GM12873 (cell line): ENCODE measurements at regions not wholly inside any gene's neighbourhood (a gene's known extent, or its start where the extent isn't known, plus 50 kb on each side); places are given as distances from the start of the nearest gene placed in this dataset.

Experiments used
- TF ChIP-seq, protein P1 (sequence below): IDR thresholded peaks from 2 replicates; pipeline ENCODE4 v1.5.1; 2012; ENCODE audit warnings: low read depth, mild to moderate bottlenecking, moderate library complexity, low read length, control low read depth; ENCODE audit not compliant: insufficient read depth; ENCODE audit errors: missing control alignments

GRCh38 chr20:63118303-63119120 is 97.4 kb downstream of the YTHDF1 start:
- TF ChIP-seq, protein P1, sequence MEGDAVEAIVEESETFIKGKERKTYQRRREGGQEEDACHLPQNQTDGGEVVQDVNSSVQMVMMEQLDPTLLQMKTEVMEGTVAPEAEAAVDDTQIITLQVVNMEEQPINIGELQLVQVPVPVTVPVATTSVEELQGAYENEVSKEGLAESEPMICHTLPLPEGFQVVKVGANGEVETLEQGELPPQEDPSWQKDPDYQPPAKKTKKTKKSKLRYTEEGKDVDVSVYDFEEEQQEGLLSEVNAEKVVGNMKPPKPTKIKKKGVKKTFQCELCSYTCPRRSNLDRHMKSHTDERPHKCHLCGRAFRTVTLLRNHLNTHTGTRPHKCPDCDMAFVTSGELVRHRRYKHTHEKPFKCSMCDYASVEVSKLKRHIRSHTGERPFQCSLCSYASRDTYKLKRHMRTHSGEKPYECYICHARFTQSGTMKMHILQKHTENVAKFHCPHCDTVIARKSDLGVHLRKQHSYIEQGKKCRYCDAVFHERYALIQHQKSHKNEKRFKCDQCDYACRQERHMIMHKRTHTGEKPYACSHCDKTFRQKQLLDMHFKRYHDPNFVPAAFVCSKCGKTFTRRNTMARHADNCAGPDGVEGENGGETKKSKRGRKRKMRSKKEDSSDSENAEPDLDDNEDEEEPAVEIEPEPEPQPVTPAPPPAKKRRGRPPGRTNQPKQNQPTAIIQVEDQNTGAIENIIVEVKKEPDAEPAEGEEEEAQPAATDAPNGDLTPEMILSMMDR: no peak

- TF ChIP-seq, protein P1: no peak
Observed at GRCh38 chr20:63117661-63118302, 98.1 kb downstream of the YTHDF1 start.

DNA sequence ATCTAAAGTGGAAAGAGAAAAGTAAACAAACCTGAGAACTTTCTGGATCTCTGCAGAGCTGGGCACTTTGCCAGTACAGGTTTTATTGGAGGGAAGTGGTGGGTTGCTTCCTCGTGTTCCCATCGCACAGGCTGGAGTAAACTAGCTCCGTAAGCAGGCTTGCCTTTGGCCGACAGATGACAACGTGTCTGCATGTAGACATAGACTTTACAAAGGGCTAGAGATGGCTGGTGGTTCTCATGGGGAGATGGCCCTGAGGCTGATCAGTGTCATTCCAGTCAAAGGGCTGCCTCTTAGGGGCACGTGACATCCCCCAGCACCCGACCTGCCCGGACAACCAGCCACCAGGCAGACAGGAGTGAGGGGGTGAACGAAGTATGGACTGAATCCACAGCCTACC is 98.8 kb downstream of the YTHDF1 start:
- TF ChIP-seq, protein P1: no peak

- TF ChIP-seq, protein P1: no peak
Observed at GRCh38 chr20:63116412-63117106, 99.4 kb downstream of the YTHDF1 start.

DNA sequence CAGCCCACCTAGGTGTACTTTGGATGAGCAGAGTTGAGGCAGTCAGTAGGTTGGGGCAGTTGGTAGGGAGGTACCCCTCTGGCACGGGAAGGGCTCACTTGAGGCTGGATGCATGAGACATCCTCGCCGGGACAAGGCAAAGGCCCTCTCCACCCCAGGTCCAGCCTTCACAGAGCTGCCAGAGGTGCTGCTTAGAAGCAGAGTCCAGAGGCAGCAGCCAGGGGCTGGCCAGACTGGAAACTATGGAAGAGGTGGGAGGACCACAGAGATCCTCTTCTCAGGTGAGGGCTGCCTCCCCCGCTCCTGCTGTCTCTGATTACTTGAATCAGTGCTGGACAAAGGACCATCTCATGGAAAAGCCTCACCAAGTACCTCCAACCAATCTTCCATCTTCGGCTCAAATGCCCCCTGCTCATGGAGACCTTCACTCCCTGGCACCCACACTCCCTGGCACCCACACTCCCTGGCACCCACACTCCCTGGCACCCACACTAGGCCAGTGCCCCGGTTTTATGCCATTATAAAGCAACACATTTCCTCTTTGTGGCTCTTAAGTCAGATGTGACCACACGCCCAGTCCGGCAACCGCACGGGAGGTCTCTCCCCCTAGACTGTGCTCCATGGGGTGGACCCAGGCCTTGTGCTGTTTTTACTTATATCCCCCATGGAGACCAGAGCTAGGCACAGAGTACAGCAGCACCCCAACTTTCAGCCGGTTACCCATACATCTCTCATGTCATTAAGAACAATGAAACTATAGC is 100.1 kb downstream of the YTHDF1 start:
- TF ChIP-seq, protein P1: no peak

- TF ChIP-seq, protein P1: no peak
Observed at GRCh38 chr20:63114693-63115311, 101.1 kb downstream of the YTHDF1 start.
